ENCODE measurements at regions not wholly inside any gene's neighbourhood (a gene's known extent, or its start where the extent isn't known, plus 50 kb on each side); places are given as distances from the start of the nearest gene placed in this dataset.

- no peak for TF ChIP-seq CTCF (IDR thresholded peaks at IDR 0.05; ENCODE audit: low read depth, low read length, missing control alignments)
- no peak overlapping the region for H3K4me3 ChIP-seq (ENCODE audit: low read depth, low read length)
- DNase-seq (ENCODE audit: low read depth) = no peak
These were observed 422.7 kb downstream of the FBXO15 start for GRCh38 chr18:73724958-73725357.

GRCh38 chr18:73719611-73720010 is 428.0 kb downstream of the FBXO15 start:
- H3K4me3 ChIP-seq (ENCODE audit: low read depth, low read length) = no peak overlapping the region
- no peak for TF ChIP-seq CTCF (IDR thresholded peaks at IDR 0.05; ENCODE audit: low read depth, low read length, missing control alignments)
- DNase-seq (ENCODE audit: low read depth) = no peak

- no peak overlapping the region for H3K4me3 ChIP-seq (ENCODE audit: low read depth, low read length)
- TF ChIP-seq CTCF (IDR thresholded peaks at IDR 0.05; ENCODE audit: low read depth, low read length, missing control alignments) = no peak
- DNase-seq (ENCODE audit: low read depth) = no peak
These were observed 430.1 kb downstream of the FBXO15 start for GRCh38 chr18:73717570-73717969.

GRCh38 chr18:73715210-73715670 is 432.4 kb downstream of the FBXO15 start:
- H3K4me3 ChIP-seq (ENCODE audit: low read depth, low read length) = no peak overlapping the region
- DNase-seq (ENCODE audit: low read depth) = no peak
- TF ChIP-seq CTCF (IDR thresholded peaks at IDR 0.05; ENCODE audit: low read depth, low read length, missing control alignments) = no peak

- DNase-seq (ENCODE audit: low read depth) = no peak
- TF ChIP-seq CTCF (IDR thresholded peaks at IDR 0.05; ENCODE audit: low read depth, low read length, missing control alignments) = no peak
- no peak overlapping the region for H3K4me3 ChIP-seq (ENCODE audit: low read depth, low read length)
These were observed 433.2 kb downstream of the FBXO15 start for GRCh38 chr18:73714466-73714865.

- no peak for TF ChIP-seq CTCF (IDR thresholded peaks at IDR 0.05; ENCODE audit: low read depth, low read length, missing control alignments)
- no peak overlapping the region for H3K4me3 ChIP-seq (ENCODE audit: low read depth, low read length)
- DNase-seq (ENCODE audit: low read depth) = no peak
These were observed 436.4 kb downstream of the FBXO15 start for GRCh38 chr18:73711256-73711655.

GRCh38 chr18:73708591-73708990 is 439.0 kb downstream of the FBXO15 start:
- no peak for DNase-seq (ENCODE audit: low read depth)
- no peak for TF ChIP-seq CTCF (IDR thresholded peaks at IDR 0.05; ENCODE audit: low read depth, low read length, missing control alignments)
- no peak overlapping the region for H3K4me3 ChIP-seq (ENCODE audit: low read depth, low read length)

All from GM12864 (cell line).